A673 (cell line): ENCODE measurements at regions not wholly inside any gene's neighbourhood (a gene's known extent, or its start where the extent isn't known, plus 50 kb on each side); places are given as distances from the start of the nearest gene placed in this dataset.

Experiments used
- CTCF ChIP-seq: fragments of 300-800, 200-600 bp; sonication (generic); conservative IDR thresholded peaks from 2 replicates; pipeline ENCODE4 v1.5.1; 2017; ENCODE audit warnings: low read depth, mild to moderate bottlenecking, antibody characterized with exemption, low read length, moderate library complexity, mixed read lengths
- EZH2 ChIP-seq: fragments of 200-600 bp; sonication (generic); IDR thresholded peaks from 2 replicates; pipeline ENCODE4 v1.6.1; 2017; ENCODE audit warnings: borderline replicate concordance, low read depth, mild to moderate bottlenecking, mixed read lengths, antibody characterized with exemption, low read length; ENCODE audit not compliant: poor library complexity, severe bottlenecking

GRCh38 chr6:104227508-104227907 is 632.2 kb downstream of the HACE1 start:
- no peak for TF ChIP-seq CTCF
- TF ChIP-seq EZH2: no peak
